DOHH2 (cell line): ENCODE measurements at regions not wholly inside any gene's neighbourhood (a gene's known extent, or its start where the extent isn't known, plus 50 kb on each side); places are given as distances from the start of the nearest gene placed in this dataset.

Experiments used
- H3F3A ChIP-seq: fragments of 200-600 bp; sonication (generic), shearing (Covaris generic); 2 replicates; pipeline ENCODE4 v1.6.0; 2016; ENCODE audit warnings: antibody characterized with exemption, mild to moderate bottlenecking; ENCODE audit not compliant: control insufficient read depth, insufficient read depth
- H3K27ac ChIP-seq: fragments of 200-600 bp; sonication (generic); 2 replicates; pipeline ENCODE4 v1.5.1; 2014; ENCODE audit warnings: low read depth, mild to moderate bottlenecking, low read length, moderate library complexity
- H3K27me3 ChIP-seq: fragments of 200-600 bp; sonication (generic); 2 replicates; pipeline ENCODE4 v1.6.1; 2014; ENCODE audit warnings: mild to moderate bottlenecking, low read length, mixed read lengths; ENCODE audit not compliant: control insufficient read depth
- H3K36me3 ChIP-seq: fragments of 200-600 bp; sonication (generic); 2 replicates; pipeline ENCODE4 v1.6.1; 2014; ENCODE audit warnings: mild to moderate bottlenecking, low read length, moderate library complexity, mixed read lengths; ENCODE audit not compliant: control insufficient read depth
- H3K4me1 ChIP-seq: fragments of 200-600 bp; sonication (generic); 2 replicates; pipeline ENCODE4 v1.6.1; 2014; ENCODE audit warnings: mild to moderate bottlenecking, low read length, mixed read lengths; ENCODE audit not compliant: control insufficient read depth
- H3K4me2 ChIP-seq: fragments of 200-600 bp; sonication (generic); 2 replicates; pipeline ENCODE4 v1.6.0; 2014; ENCODE audit warnings: mild to moderate bottlenecking, low read length, moderate library complexity
- H3K4me3 ChIP-seq: fragments of 200-600 bp; sonication (generic); 2 replicates; pipeline ENCODE4 v1.5.1; 2014; ENCODE audit warnings: mild to moderate bottlenecking, low read length, mixed read lengths
- H3K79me2 ChIP-seq: fragments of 200-600 bp; sonication (generic); 2 replicates; pipeline ENCODE4 v1.6.1; 2014; ENCODE audit warnings: mild to moderate bottlenecking, low read length, mixed read lengths; ENCODE audit not compliant: control insufficient read depth
- H3K9me2 ChIP-seq: fragments of 200-600 bp; sonication (generic); replicated peaks from 2 replicates; pipeline ENCODE4 v1.6.1; 2014; ENCODE audit warnings: mild to moderate bottlenecking, low read length, mixed read lengths; ENCODE audit not compliant: control insufficient read depth
- H3K9me3 ChIP-seq: fragments of 200-600 bp; sonication (generic); 2 replicates; pipeline ENCODE4 v1.6.1; 2014; ENCODE audit warnings: antibody characterized with exemption, low read length, mixed read lengths; ENCODE audit not compliant: control insufficient read depth, insufficient read depth
- H4K20me1 ChIP-seq: fragments of 200-600 bp; sonication (generic); 2 replicates; pipeline ENCODE4 v1.6.0; 2014; ENCODE audit warnings: low read depth, mild to moderate bottlenecking, antibody characterized with exemption, low read length, moderate library complexity; ENCODE audit not compliant: control insufficient read depth, insufficient read depth
- CTCF ChIP-seq: fragments of 200-600 bp; sonication (generic); IDR thresholded peaks from one replicate; pipeline ENCODE4 v1.5.1; 2014; ENCODE audit warnings: antibody characterized with exemption, mild to moderate bottlenecking, low read depth, low read length; ENCODE audit not compliant: poor library complexity, severe bottlenecking
- EZH2phosphoT487 ChIP-seq: fragments of 200-600 bp; sonication (generic); IDR thresholded peaks from 2 replicates; pipeline ENCODE4 v1.6.1; 2017; ENCODE audit warnings: borderline replicate concordance, mild to moderate bottlenecking, antibody characterized with exemption, low read length, moderate library complexity, mixed read lengths

GRCh38 chr2:90069290-90069894 is 1377.9 kb downstream of the RPIA start:
- Histone ChIP-seq H4K20me1 (no peaks in the 10 kb centered on the region), H3K79me2 (no peaks in the 10 kb centered on the region), H3K9me3 (no peaks in the 10 kb centered on the region), H3K27ac (no peak overlapping the region), H3K36me3 (no peaks in the 10 kb centered on the region), H3K4me3 (no peak overlapping the region), H3K4me1 (peaks cover 26% of the 10 kb centered on the region), H3K27me3 (peaks cover 6% of the 10 kb centered on the region), H3F3A (no peaks in the 10 kb centered on the region), H3K4me2 (peak overlapping the region; percentile 23), H3K9me2 (no peaks in the 10 kb centered on the region)
- TF ChIP-seq CTCF (peak; percentile 98), EZH2phosphoT487 (no peak)

GRCh38 chr2:90076311-90076710 is 1384.8 kb downstream of the RPIA start:
- no peak overlapping the region for H3K27ac ChIP-seq
- H3F3A ChIP-seq, result no peaks in the 10 kb centered on the region
- no peaks in the 10 kb centered on the region for H3K36me3 ChIP-seq
- H3K4me3 ChIP-seq, result no peak overlapping the region
- H3K4me2 ChIP-seq, result no peak overlapping the region
- H3K9me3 ChIP-seq, result no peaks in the 10 kb centered on the region
- H3K9me2 ChIP-seq, result no peaks in the 10 kb centered on the region
- H3K27me3 ChIP-seq, result no peaks in the 10 kb centered on the region
- H3K79me2 ChIP-seq, result no peaks in the 10 kb centered on the region
- H4K20me1 ChIP-seq, result no peaks in the 10 kb centered on the region
- TF ChIP-seq EZH2phosphoT487 (no peak), CTCF (no peak)
- peaks cover 13% of the 10 kb centered on the region for H3K4me1 ChIP-seq

- Histone ChIP-seq H3K79me2 (no peaks in the 10 kb centered on the region), H4K20me1 (no peaks in the 10 kb centered on the region), H3K9me2 (no peaks in the 10 kb centered on the region), H3K4me3 (no peak overlapping the region), H3K36me3 (no peaks in the 10 kb centered on the region), H3K4me1 (peaks cover 13% of the 10 kb centered on the region), H3K27me3 (no peaks in the 10 kb centered on the region), H3F3A (no peaks in the 10 kb centered on the region), H3K4me2 (no peak overlapping the region), H3K9me3 (no peaks in the 10 kb centered on the region), H3K27ac (no peak overlapping the region)
- TF ChIP-seq CTCF (no peak), EZH2phosphoT487 (no peak)
Measured at GRCh38 chr2:90077948-90078347, 1386.5 kb downstream of the RPIA start.
